COLO668 (cell line): ENCODE measurements at regions not wholly inside any gene's neighbourhood (a gene's known extent, or its start where the extent isn't known, plus 50 kb on each side); places are given as distances from the start of the nearest gene placed in this dataset.
"Not testable (repeated sequence)": the region's sequence is repeated elsewhere in the genome, so short reads cannot be mapped to it uniquely, and the experiment has no call there.

ENCODE experiments used
- DNase-seq: peaks from one replicate; lab custom pipeline; 2025; ENCODE audit not compliant: unreplicated experiment; lab: John Stamatoyannopoulos, UW

- no peak for DNase-seq
Measured at GRCh38 chr6:10138917-10139316, 276.0 kb downstream of the TFAP2A start.

- no peak for DNase-seq
Measured at GRCh38 chr6:10136636-10137035, 278.2 kb downstream of the TFAP2A start.

GRCh38 chr6:10134185-10134584 lies 280.7 kb downstream of the TFAP2A start:
- not testable (repeated sequence) for DNase-seq

GRCh38 chr6:10128721-10129120 lies 286.2 kb downstream of the TFAP2A start:
- no peak for DNase-seq

- no peak for DNase-seq
Measured at GRCh38 chr6:10122164-10122563, 292.7 kb downstream of the TFAP2A start.

- DNase-seq, result no peak
Measured at GRCh38 chr6:10112871-10113549, 301.9 kb downstream of the TFAP2A start.

GRCh38 chr6:10111975-10112374 lies 302.9 kb downstream of the TFAP2A start:
- DNase-seq, result no peak

- DNase-seq, result no peak
Measured at GRCh38 chr6:10101551-10102252, 313.2 kb downstream of the TFAP2A start.

GRCh38 chr6:10099529-10100140 lies 315.2 kb downstream of the TFAP2A start:
- no peak for DNase-seq

- peak; percentile 41 for DNase-seq
Measured at GRCh38 chr6:10098756-10099528, 315.9 kb downstream of the TFAP2A start.

GRCh38 chr6:10093282-10093681 lies 321.6 kb downstream of the TFAP2A start:
- DNase-seq, result no peak

GRCh38 chr6:10084111-10084986 lies 330.5 kb downstream of the TFAP2A start:
- DNase-seq, result no peak

- DNase-seq, result no peak
Measured at GRCh38 chr6:10082385-10082784, 332.5 kb downstream of the TFAP2A start.

- DNase-seq, result no peak
Measured at GRCh38 chr6:10081957-10082356, 332.9 kb downstream of the TFAP2A start.

GRCh38 chr6:10081075-10081474 lies 333.8 kb downstream of the TFAP2A start:
- no peak for DNase-seq

- DNase-seq, result no peak
Measured at GRCh38 chr6:10080561-10080960, 334.3 kb downstream of the TFAP2A start.

- DNase-seq, result no peak
Measured at GRCh38 chr6:10078581-10078980, 336.3 kb downstream of the TFAP2A start.

GRCh38 chr6:10074726-10075125 lies 340.1 kb downstream of the TFAP2A start:
- not testable (repeated sequence) for DNase-seq

- DNase-seq, result no peak
Measured at GRCh38 chr6:10073341-10073740, 341.5 kb downstream of the TFAP2A start.

GRCh38 chr6:10071631-10072220 lies 343.1 kb downstream of the TFAP2A start:
- DNase-seq, result no peak
